Mucosa of gallbladder (tissue), 1 donor: ENCODE measurements at regions not wholly inside any gene's neighbourhood (a gene's known extent, or its start where the extent isn't known, plus 50 kb on each side); places are given as distances from the start of the nearest gene placed in this dataset.

ENCODE experiments used
- DNase-seq: peaks from one replicate; pipeline ENCODE4 v3.0.0-alpha.2; 2020; ENCODE audit warnings: low spot score
- donor health status: DM: no; HTN: no; CAD: no.

- no peak for DNase-seq
Measured at GRCh38 chr13:66071608-66072007, 1158.5 kb downstream of the PCDH9 start.

- DNase-seq = no peak
Measured at GRCh38 chr13:66071029-66071428, 1159.1 kb downstream of the PCDH9 start.

- DNase-seq = no peak
Measured at GRCh38 chr13:66069570-66069969, 1160.6 kb downstream of the PCDH9 start.

- DNase-seq = no peak
Measured at GRCh38 chr13:66068683-66069082, 1161.5 kb downstream of the PCDH9 start.

- DNase-seq = no peak
Measured at GRCh38 chr13:66048888-66049287, 1181.2 kb downstream of the PCDH9 start.

- no peak for DNase-seq
Measured at GRCh38 chr13:66040506-66040905, 1189.6 kb downstream of the PCDH9 start.

GRCh38 chr13:66037096-66037495 lies 1193.0 kb downstream of the PCDH9 start:
- no peak for DNase-seq

- no peak for DNase-seq
Measured at GRCh38 chr13:66036636-66037035, 1193.5 kb downstream of the PCDH9 start.

- no peak for DNase-seq
Measured at GRCh38 chr13:66036024-66036614, 1194.0 kb downstream of the PCDH9 start.

- no peak for DNase-seq
Measured at GRCh38 chr13:66033924-66034323, 1196.2 kb downstream of the PCDH9 start.

- DNase-seq = no peak
Measured at GRCh38 chr13:66021846-66022245, 1208.3 kb downstream of the PCDH9 start.

- no peak for DNase-seq
Measured at GRCh38 chr13:66014771-66015170, 1215.4 kb downstream of the PCDH9 start.

- DNase-seq = no peak
Measured at GRCh38 chr13:66009241-66009640, 1220.9 kb downstream of the PCDH9 start.

GRCh38 chr13:66003558-66003957 lies 1226.6 kb downstream of the PCDH9 start:
- DNase-seq = no peak

- DNase-seq = no peak
Measured at GRCh38 chr13:66001140-66001539, 1229.0 kb downstream of the PCDH9 start.

- DNase-seq = no peak
Measured at GRCh38 chr13:65999411-65999810, 1230.7 kb downstream of the PCDH9 start.

GRCh38 chr13:65990684-65991083 lies 1239.5 kb downstream of the PCDH9 start:
- DNase-seq = no peak

GRCh38 chr13:65985612-65986011 lies 1244.5 kb downstream of the PCDH9 start:
- no peak for DNase-seq

GRCh38 chr13:65977525-65977924 lies 1252.6 kb downstream of the PCDH9 start:
- no peak for DNase-seq

- no peak for DNase-seq
Measured at GRCh38 chr13:65971541-65971940, 1258.6 kb downstream of the PCDH9 start.

- DNase-seq = no peak
Measured at GRCh38 chr13:65966991-65967451, 1263.1 kb downstream of the PCDH9 start.

GRCh38 chr13:65965501-65965900 lies 1264.6 kb downstream of the PCDH9 start:
- no peak for DNase-seq

- DNase-seq = no peak
Measured at GRCh38 chr13:65964672-65965071, 1265.5 kb downstream of the PCDH9 start.

- no peak for DNase-seq
Measured at GRCh38 chr13:65959305-65959704, 1270.8 kb downstream of the PCDH9 start.
